ENCODE measurements at regions not wholly inside any gene's neighbourhood (a gene's known extent, or its start where the extent isn't known, plus 50 kb on each side); places are given as distances from the start of the nearest gene placed in this dataset.

DNA sequence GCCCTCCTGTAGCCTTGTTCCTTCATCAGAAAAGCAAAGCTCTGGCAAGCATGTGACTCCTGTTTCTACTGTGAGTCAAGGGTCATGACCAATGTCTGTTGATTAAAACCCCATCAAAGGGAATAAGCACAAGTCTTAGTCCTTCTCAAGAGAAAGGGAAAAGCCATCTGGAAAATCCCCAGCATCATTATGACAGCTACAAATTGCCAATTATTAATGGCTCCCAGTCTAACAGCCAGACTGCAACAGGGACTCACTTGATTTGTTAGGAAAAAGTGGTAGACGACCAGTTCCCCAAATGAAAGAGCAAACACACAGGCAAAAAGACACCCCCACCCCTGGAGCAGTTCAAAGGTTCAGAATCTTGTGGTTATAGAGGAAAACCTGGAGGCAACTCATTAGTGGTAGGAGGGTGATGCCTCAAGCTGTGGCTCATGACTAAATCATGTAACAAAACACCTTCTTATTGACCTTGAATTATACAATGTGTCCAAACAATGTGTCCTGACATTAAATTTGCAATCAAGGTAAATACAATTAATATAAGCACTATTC is 315.7 kb downstream of the HNRNPD start:
- no peak for DNase-seq
- Histone ChIP-seq H3K36me3 (no peaks in the 10 kb centered on the region), H3K4me3 (no peak overlapping the region), H3K27me3 (no peaks in the 10 kb centered on the region), H3K9me3 (no peaks in the 10 kb centered on the region), H3K27ac (no peak overlapping the region), H3K4me1 (no peaks in the 10 kb centered on the region)
- TF ChIP-seq, protein P1, sequence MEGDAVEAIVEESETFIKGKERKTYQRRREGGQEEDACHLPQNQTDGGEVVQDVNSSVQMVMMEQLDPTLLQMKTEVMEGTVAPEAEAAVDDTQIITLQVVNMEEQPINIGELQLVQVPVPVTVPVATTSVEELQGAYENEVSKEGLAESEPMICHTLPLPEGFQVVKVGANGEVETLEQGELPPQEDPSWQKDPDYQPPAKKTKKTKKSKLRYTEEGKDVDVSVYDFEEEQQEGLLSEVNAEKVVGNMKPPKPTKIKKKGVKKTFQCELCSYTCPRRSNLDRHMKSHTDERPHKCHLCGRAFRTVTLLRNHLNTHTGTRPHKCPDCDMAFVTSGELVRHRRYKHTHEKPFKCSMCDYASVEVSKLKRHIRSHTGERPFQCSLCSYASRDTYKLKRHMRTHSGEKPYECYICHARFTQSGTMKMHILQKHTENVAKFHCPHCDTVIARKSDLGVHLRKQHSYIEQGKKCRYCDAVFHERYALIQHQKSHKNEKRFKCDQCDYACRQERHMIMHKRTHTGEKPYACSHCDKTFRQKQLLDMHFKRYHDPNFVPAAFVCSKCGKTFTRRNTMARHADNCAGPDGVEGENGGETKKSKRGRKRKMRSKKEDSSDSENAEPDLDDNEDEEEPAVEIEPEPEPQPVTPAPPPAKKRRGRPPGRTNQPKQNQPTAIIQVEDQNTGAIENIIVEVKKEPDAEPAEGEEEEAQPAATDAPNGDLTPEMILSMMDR (IDR thresholded peaks at IDR 0.05): no peak
- no peak for TF ChIP-seq POLR2A (IDR thresholded peaks at IDR 0.05)
- TF ChIP-seq POLR2AphosphoS5 (IDR thresholded peaks at IDR 0.05): no peak
- no peak for TF ChIP-seq EP300 (IDR thresholded peaks at IDR 0.05; ENCODE audit: low read depth)
- intact Hi-C loops (cut with DNase I; ENCODE audit: low total_unique reads) (no loop called here), in situ Hi-C loops (cut with MboI; ENCODE audit: low pct_ligation_motif_present in 1 of 4, low pct_unique_long_range_greater_than_20kb in 1 of 4, low sequenced_read_pairs in 3 of 4) (no loop called here)
- 14 to 18% methylated on average over 1 of the region's 1 CpG for WGBS, 2 donors (ENCODE audit: low coverage in 1 of 2)

DNA sequence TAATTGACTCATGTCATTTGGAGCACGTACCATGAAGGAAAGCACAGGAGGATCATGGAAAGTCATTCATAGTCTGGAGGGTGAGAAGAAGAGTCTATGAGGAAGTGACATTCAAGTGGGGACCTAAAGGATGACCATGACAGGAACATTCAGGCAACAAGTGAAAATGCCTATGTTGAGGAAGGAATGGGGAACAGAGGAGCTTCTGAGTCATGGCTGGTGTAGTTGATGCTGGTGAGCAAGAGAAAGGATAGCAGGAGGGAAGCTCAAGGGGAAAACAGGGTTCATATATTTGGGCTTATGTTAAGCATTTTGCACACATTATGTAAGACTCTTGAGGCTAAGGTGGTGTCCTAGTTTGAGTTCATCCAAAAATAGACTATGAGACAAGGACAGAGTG is 318.6 kb downstream of the HNRNPD start:
- TF ChIP-seq EP300 (IDR thresholded peaks at IDR 0.05; ENCODE audit: low read depth) (no peak), POLR2AphosphoS5 (IDR thresholded peaks at IDR 0.05) (no peak), POLR2A (IDR thresholded peaks at IDR 0.05) (no peak)
- TF ChIP-seq, protein P1 (IDR thresholded peaks at IDR 0.05): no peak
- in situ Hi-C loops (cut with MboI; ENCODE audit: low pct_ligation_motif_present in 1 of 4, low pct_unique_long_range_greater_than_20kb in 1 of 4, low sequenced_read_pairs in 3 of 4): no loop called here

DNA sequence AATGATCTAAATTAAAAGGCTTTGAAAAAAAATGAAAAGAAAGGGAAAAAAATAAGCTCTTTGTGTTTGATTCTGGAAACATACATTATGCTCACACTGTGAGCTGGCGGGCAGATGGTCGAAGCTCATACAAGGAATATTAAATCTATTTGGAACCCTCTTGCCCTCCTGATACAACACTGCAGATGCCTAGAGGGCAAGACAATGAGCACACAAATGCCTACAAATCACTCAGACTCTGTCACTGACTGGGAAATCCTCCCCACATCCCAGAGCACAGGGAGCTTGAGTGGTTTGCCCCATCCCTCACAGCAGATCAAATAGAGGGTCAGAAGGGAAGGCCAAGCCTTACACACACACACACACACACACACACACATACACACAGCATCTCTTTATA is 320.4 kb downstream of the HNRNPD start:
- H3K4me1 ChIP-seq: no peaks in the 10 kb centered on the region
- TF ChIP-seq POLR2AphosphoS5 (IDR thresholded peaks at IDR 0.05) (no peak), POLR2A (IDR thresholded peaks at IDR 0.05) (no peak), EP300 (IDR thresholded peaks at IDR 0.05; ENCODE audit: low read depth) (no peak)
- TF ChIP-seq, protein P1 (IDR thresholded peaks at IDR 0.05): no peak
- no peak overlapping the region for H3K27ac ChIP-seq
- in situ Hi-C loops (cut with MboI; ENCODE audit: low pct_ligation_motif_present in 1 of 4, low pct_unique_long_range_greater_than_20kb in 1 of 4, low sequenced_read_pairs in 3 of 4) (no loop called here), intact Hi-C loops (cut with DNase I; ENCODE audit: low total_unique reads) (no loop called here)
- H3K36me3 ChIP-seq: no peaks in the 10 kb centered on the region
- WGBS, 2 donors (ENCODE audit: low coverage in 1 of 2): 83 to 88% methylated on average over 2 of the region's 2 CpGs
- H3K4me3 ChIP-seq: no peak overlapping the region
- H3K9me3 ChIP-seq: no peaks in the 10 kb centered on the region
- no peak for DNase-seq
- H3K27me3 ChIP-seq: no peaks in the 10 kb centered on the region

More for the DNA sequence above, 318.6 kb downstream of the HNRNPD start:
- intact Hi-C loops (cut with DNase I; ENCODE audit: low total_unique reads): no loop called here
- no peaks in the 10 kb centered on the region for H3K36me3 ChIP-seq
- WGBS, 2 donors (ENCODE audit: low coverage in 1 of 2): 79% methylated on average over 1 of the region's 1 CpG; no CpG with 5 or more reads in 1 of the 2 donors
- DNase-seq: no peak
- H3K4me1 ChIP-seq: no peaks in the 10 kb centered on the region
- H3K4me3 ChIP-seq: no peak overlapping the region
- H3K27me3 ChIP-seq: no peaks in the 10 kb centered on the region
- no peaks in the 10 kb centered on the region for H3K9me3 ChIP-seq
- H3K27ac ChIP-seq: no peak overlapping the region

DNA sequence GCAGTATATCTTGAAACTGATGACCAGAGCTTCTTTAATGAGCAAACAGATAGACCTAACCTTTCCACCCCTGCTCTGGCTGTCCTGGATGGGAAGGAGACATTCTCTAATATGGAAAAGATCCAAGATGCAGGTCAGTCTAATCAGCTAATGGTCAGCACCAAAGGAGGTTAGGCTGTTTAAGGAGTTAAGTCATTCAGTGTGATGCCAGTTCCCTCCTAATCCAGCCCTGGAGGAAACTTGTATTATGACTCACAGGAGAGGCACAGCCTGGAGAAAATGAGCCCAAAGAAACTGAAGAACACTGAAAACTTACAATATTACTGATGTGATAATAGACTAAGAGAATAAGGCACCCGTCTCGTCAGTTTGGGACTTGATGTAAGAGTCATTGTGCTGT is 323.0 kb downstream of the HNRNPD start:
- no peak overlapping the region for H3K4me3 ChIP-seq
- no peaks in the 10 kb centered on the region for H3K9me3 ChIP-seq
- H3K27me3 ChIP-seq: peaks cover 16% of the 10 kb centered on the region
- intact Hi-C loops (cut with DNase I; ENCODE audit: low total_unique reads): no loop called here
- H3K27ac ChIP-seq: no peak overlapping the region
- no peaks in the 10 kb centered on the region for H3K36me3 ChIP-seq
- TF ChIP-seq EP300 (IDR thresholded peaks at IDR 0.05; ENCODE audit: low read depth): no peak
- TF ChIP-seq, protein P1 (IDR thresholded peaks at IDR 0.05): no peak
- TF ChIP-seq POLR2AphosphoS5 (IDR thresholded peaks at IDR 0.05): no peak
- TF ChIP-seq POLR2A (IDR thresholded peaks at IDR 0.05): no peak
- H3K4me1 ChIP-seq: no peaks in the 10 kb centered on the region
- 80 to 91% methylated on average over 2 of the region's 2 CpGs for WGBS, 2 donors (ENCODE audit: low coverage in 1 of 2)
- DNase-seq: no peak
- in situ Hi-C loops (cut with MboI; ENCODE audit: low pct_ligation_motif_present in 1 of 4, low pct_unique_long_range_greater_than_20kb in 1 of 4, low sequenced_read_pairs in 3 of 4): no loop called here

Measured in transverse colon (tissue), 4 donors.